Smooth muscle cell (in vitro differentiated cells): ENCODE measurements at regions not wholly inside any gene's neighbourhood (a gene's known extent, or its start where the extent isn't known, plus 50 kb on each side); places are given as distances from the start of the nearest gene placed in this dataset.
"Not testable (repeated sequence)": the region's sequence is repeated elsewhere in the genome, so short reads cannot be mapped to it uniquely, and the experiment has no call there.

Experiments used
- DNase-seq: peaks from one replicate; lab custom pipeline; 2025; ENCODE audit not compliant: unreplicated experiment; lab: John Stamatoyannopoulos, UW
- H2AFZ ChIP-seq: fragments of 200-600 bp; sonication (generic); 2 replicates; pipeline ENCODE4 v1.6.0; 2016; ENCODE audit warnings: antibody characterized with exemption, low read depth, mild to moderate bottlenecking
- H3F3A ChIP-seq: fragments of 200-600 bp; sonication (generic); 2 replicates; pipeline ENCODE4 v1.6.0; 2017; ENCODE audit warnings: antibody characterized with exemption, low read depth
- H3K27ac ChIP-seq: fragments of 200-600 bp; sonication (generic); 2 replicates; pipeline ENCODE4 v1.5.1; 2016; ENCODE audit warnings: low read depth, mild to moderate bottlenecking
- H3K27me3 ChIP-seq: fragments of 200-600 bp; sonication (generic); 2 replicates; pipeline ENCODE4 v1.6.1; 2016; ENCODE audit warnings: low read depth, mild to moderate bottlenecking
- H3K36me3 ChIP-seq: fragments of 200-600 bp; sonication (generic); 2 replicates; pipeline ENCODE4 v1.5.1; 2016; ENCODE audit warnings: low read depth
- H3K4me1 ChIP-seq: fragments of 200-600 bp; sonication (generic); 2 replicates; pipeline ENCODE4 v1.5.1; 2016; ENCODE audit warnings: low read depth
- H3K4me2 ChIP-seq: fragments of 200-600 bp; sonication (generic); 2 replicates; pipeline ENCODE4 v1.6.0; 2016; ENCODE audit warnings: mild to moderate bottlenecking
- H3K4me3 ChIP-seq: fragments of 200-600 bp; sonication (generic); 2 replicates; pipeline ENCODE4 v1.5.1; 2016; ENCODE audit warnings: mild to moderate bottlenecking
- H3K79me2 ChIP-seq: fragments of 200-600 bp; sonication (generic); 2 replicates; pipeline ENCODE4 v1.6.0; 2016; ENCODE audit warnings: low read depth, mild to moderate bottlenecking
- H3K9ac ChIP-seq: fragments of 200-600 bp; sonication (generic); 2 replicates; pipeline ENCODE4 v1.6.0; 2016; ENCODE audit warnings: low read depth
- H3K9me3 ChIP-seq: fragments of 200-600 bp; sonication (generic); replicated peaks from 2 replicates; pipeline ENCODE4 v1.5.1; 2016; ENCODE audit warnings: low read depth
- H4K20me1 ChIP-seq: fragments of 200-600 bp; sonication (generic); 2 replicates; pipeline ENCODE4 v1.6.0; 2016; ENCODE audit warnings: low read depth
- CTCF ChIP-seq: fragments of 200-600 bp; sonication (generic); IDR thresholded peaks from 2 replicates; pipeline ENCODE4 v1.5.1; 2017; ENCODE audit warnings: borderline replicate concordance, mild to moderate bottlenecking, antibody characterized with exemption; ENCODE audit not compliant: insufficient read depth, poor library complexity, severe bottlenecking
- WGBS: methylation state at CpG from one replicate; pipeline ENCODE4 v1.1.7; 2016; ENCODE audit warnings: low lambda C conversion rate; 5-methylcytosine and 5-hydroxymethylcytosine counted together

- Histone ChIP-seq H3K36me3 (no peaks in the 10 kb centered on the region), H3K4me2 (no peak overlapping the region), H3K9ac (no peak overlapping the region), H3K79me2 (no peaks in the 10 kb centered on the region), H3K9me3 (no peaks in the 10 kb centered on the region), H3K4me1 (no peaks in the 10 kb centered on the region), H3K27ac (no peak overlapping the region), H3F3A (no peaks in the 10 kb centered on the region), H4K20me1 (no peaks in the 10 kb centered on the region), H3K4me3 (no peak overlapping the region), H2AFZ (no peak overlapping the region), H3K27me3 (no peaks in the 10 kb centered on the region)
- TF ChIP-seq CTCF: no peak
- no peak for DNase-seq
- 66% methylated on average over 11 of the region's 11 CpGs for WGBS
Measured at GRCh38 chr15:84151205-84151931, 84.2 kb upstream of the GOLGA6L4 start.

GRCh38 chr15:84152381-84152979 lies 83.1 kb upstream of the GOLGA6L4 start:
- H3K36me3 ChIP-seq, H3K79me2 ChIP-seq, H3K9me3 ChIP-seq, H3K4me2 ChIP-seq, H3K4me3 ChIP-seq, H3K9ac ChIP-seq, H3K27ac ChIP-seq, H3K4me1 ChIP-seq, H4K20me1 ChIP-seq, H2AFZ ChIP-seq, H3K27me3 ChIP-seq, DNase-seq, H3F3A ChIP-seq: not testable (repeated sequence)
- 95% methylated on average over 8 of the region's 8 CpGs for WGBS

- H3K9ac ChIP-seq, DNase-seq, H3F3A ChIP-seq, H3K9me3 ChIP-seq, H2AFZ ChIP-seq, H3K4me1 ChIP-seq, H3K79me2 ChIP-seq, H3K4me3 ChIP-seq, H4K20me1 ChIP-seq, H3K27me3 ChIP-seq, H3K4me2 ChIP-seq, H3K27ac ChIP-seq, H3K36me3 ChIP-seq: not testable (repeated sequence)
- WGBS: 95% methylated on average over 11 of the region's 11 CpGs
Measured at GRCh38 chr15:84153655-84154140, 81.9 kb upstream of the GOLGA6L4 start.

- H3K36me3 ChIP-seq, H3K4me3 ChIP-seq, H3K9ac ChIP-seq, H3K4me2 ChIP-seq, H2AFZ ChIP-seq, H3F3A ChIP-seq, H3K27me3 ChIP-seq, H3K27ac ChIP-seq, H3K9me3 ChIP-seq, H4K20me1 ChIP-seq, H3K4me1 ChIP-seq, DNase-seq, H3K79me2 ChIP-seq: not testable (repeated sequence)
- WGBS: 93% methylated on average over 8 of the region's 8 CpGs
Measured at GRCh38 chr15:84154314-84154713, 81.3 kb upstream of the GOLGA6L4 start.

- not testable (repeated sequence) for H3K4me3 ChIP-seq, H2AFZ ChIP-seq, H3K27ac ChIP-seq, H3K9me3 ChIP-seq, H3K4me2 ChIP-seq, H3K36me3 ChIP-seq, H3K27me3 ChIP-seq, H3K4me1 ChIP-seq, DNase-seq, H4K20me1 ChIP-seq, H3K9ac ChIP-seq, H3K79me2 ChIP-seq, H3F3A ChIP-seq
- 94% methylated on average over 9 of the region's 9 CpGs for WGBS
Measured at GRCh38 chr15:84154787-84155186, 80.8 kb upstream of the GOLGA6L4 start.

- H3K36me3 ChIP-seq, H4K20me1 ChIP-seq, H3K79me2 ChIP-seq, H2AFZ ChIP-seq, H3K4me2 ChIP-seq, H3K27me3 ChIP-seq, H3K9ac ChIP-seq, DNase-seq, H3K27ac ChIP-seq, H3K4me1 ChIP-seq, H3K9me3 ChIP-seq, H3K4me3 ChIP-seq, H3F3A ChIP-seq: not testable (repeated sequence)
- WGBS: 90% methylated on average over 15 of the region's 22 CpGs
Measured at GRCh38 chr15:84155792-84156587, 79.6 kb upstream of the GOLGA6L4 start.

- not testable (repeated sequence) for DNase-seq, H2AFZ ChIP-seq, H4K20me1 ChIP-seq, H3K4me3 ChIP-seq, H3F3A ChIP-seq, H3K36me3 ChIP-seq, H3K79me2 ChIP-seq, H3K27ac ChIP-seq, H3K4me2 ChIP-seq, H3K27me3 ChIP-seq, H3K9ac ChIP-seq, H3K9me3 ChIP-seq, H3K4me1 ChIP-seq
- 89% methylated on average over 3 of the region's 3 CpGs for WGBS
Measured at GRCh38 chr15:84156588-84156840, 79.1 kb upstream of the GOLGA6L4 start.
